C4-2B (cell line): ENCODE measurements at regions not wholly inside any gene's neighbourhood (a gene's known extent, or its start where the extent isn't known, plus 50 kb on each side); places are given as distances from the start of the nearest gene placed in this dataset.

Experiments
- H3K27ac ChIP-seq: fragments of 450-650 bp; 2 replicates; pipeline ENCODE4 v1.5.1; 2017
- ZFX ChIP-seq: fragments of 450-650 bp; IDR thresholded peaks from 2 replicates; pipeline ENCODE4 v1.6.1; 2017
- TF ChIP-seq, protein P1 (sequence below): fragments of 450-650 bp; conservative IDR thresholded peaks from 2 replicates; pipeline ENCODE4 v1.5.1; 2017; ENCODE audit warnings: mild to moderate bottlenecking

DNA sequence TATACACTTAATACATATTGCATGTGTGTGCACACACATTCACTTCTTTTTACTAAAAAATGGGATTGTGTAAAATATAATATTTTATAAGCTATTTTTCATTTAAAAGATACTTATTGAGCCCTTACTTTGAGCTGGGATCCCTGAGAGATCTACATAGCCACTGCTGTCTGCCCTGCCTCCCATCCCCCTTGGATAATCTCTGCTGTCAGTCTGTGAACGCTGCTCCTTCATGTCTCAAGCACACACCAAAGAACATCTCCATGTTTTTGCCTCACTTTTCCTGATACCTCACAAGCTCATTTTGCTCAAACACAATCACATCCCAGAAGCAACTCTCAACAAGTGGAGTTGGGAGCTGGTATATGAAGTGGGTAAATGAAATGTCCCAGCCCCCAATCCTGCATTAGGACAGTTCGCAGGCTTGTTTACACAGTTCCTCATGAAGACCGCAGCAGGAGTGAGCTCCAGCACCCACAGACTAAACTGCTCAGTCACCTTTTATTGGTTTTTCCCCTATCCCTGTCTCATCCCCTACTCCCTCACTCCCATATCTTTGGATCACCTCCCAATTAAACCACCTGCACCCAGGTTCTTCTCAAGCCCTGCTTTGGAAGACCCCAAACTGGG lies 108.3 kb upstream of the FRY start:
- TF ChIP-seq, protein P1, sequence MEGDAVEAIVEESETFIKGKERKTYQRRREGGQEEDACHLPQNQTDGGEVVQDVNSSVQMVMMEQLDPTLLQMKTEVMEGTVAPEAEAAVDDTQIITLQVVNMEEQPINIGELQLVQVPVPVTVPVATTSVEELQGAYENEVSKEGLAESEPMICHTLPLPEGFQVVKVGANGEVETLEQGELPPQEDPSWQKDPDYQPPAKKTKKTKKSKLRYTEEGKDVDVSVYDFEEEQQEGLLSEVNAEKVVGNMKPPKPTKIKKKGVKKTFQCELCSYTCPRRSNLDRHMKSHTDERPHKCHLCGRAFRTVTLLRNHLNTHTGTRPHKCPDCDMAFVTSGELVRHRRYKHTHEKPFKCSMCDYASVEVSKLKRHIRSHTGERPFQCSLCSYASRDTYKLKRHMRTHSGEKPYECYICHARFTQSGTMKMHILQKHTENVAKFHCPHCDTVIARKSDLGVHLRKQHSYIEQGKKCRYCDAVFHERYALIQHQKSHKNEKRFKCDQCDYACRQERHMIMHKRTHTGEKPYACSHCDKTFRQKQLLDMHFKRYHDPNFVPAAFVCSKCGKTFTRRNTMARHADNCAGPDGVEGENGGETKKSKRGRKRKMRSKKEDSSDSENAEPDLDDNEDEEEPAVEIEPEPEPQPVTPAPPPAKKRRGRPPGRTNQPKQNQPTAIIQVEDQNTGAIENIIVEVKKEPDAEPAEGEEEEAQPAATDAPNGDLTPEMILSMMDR: no peak
- TF ChIP-seq ZFX: no peak
- peak overlapping the region; percentile 28; the same call in 1 of the 2 replicates for H3K27ac ChIP-seq

DNA sequence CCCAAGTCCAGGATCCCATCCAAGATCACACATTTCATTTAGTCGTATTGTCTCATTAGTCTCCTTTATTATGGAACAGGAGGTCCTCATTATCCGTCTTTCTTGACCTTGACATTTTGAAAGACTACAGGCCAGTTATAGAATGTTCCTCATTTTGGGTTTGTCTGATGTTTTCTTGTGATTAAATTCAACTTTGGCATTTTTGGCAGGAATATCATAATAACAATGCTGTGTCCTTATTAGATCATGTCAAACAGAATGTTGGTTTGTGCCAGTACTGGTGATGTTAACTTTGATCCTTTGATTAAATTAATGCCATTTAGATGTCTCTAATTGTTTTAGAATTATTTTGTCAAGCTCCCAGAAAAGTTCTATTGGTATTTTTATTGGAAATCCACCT lies 106.5 kb upstream of the FRY start:
- TF ChIP-seq, protein P1: no peak
- TF ChIP-seq ZFX: no peak

DNA sequence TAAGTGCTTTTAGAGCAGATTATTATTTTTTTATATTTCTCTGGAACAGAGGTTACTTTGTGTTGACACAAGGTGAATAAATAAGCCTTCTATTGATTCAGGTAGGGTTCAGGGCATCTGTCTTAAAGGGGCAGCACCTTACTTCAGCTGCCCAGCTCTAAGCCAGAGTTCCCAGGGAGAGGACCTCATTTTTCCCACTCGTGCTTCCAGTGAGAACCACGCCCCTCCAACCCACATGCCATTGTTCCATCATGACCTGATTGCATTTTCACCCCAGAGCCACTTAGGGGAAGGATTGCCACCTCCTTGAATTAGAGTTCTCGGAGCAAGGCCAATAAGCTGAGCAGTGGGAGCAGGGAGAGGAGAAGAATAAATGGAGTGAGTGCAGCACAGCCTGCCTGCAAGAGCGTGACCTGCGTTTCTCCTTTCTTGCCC lies 104.3 kb upstream of the FRY start:
- peak overlapping the region; percentile 97 for H3K27ac ChIP-seq

More for the DNA sequence above, 106.5 kb upstream of the FRY start:
- H3K27ac ChIP-seq: no peak overlapping the region

DNA sequence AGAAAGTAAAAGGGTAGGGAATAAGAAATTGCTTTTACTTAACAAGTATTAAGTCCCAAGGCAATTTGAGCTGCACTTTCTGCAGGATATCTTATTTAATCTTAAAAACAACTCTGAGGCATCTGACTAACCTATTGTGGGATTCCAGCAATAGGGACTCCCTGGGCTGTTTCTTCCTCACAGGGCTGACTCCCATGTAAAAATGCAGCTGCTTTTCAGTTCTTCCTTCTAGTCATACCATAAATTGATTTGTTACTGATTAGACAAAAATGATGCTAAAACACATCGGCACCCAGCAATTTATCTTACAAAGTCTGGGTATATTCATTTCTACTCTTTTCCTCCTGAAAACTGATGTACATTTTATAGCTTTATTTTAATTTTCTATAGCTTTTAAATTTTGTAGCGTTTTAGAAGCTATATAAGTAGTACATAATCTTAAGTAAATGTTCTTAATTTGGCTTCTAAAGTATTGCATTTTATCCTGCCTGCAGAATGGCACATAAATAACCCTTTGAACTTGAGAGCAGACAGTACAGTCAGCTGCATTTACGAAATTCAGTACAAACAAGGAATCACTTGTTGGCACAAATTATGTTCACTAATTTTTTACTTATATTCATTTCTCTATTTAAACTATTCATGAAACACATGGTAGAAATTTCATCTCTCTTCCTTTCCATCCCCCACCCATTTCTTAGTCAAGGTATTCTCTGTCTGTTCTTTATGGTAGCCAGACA lies 102.4 kb upstream of the FRY start:
- H3K27ac ChIP-seq: no peak overlapping the region
- TF ChIP-seq, protein P1: no peak
- TF ChIP-seq ZFX: no peak

More for the DNA sequence above, 104.3 kb upstream of the FRY start:
- TF ChIP-seq ZFX: no peak
- TF ChIP-seq, protein P1: no peak

DNA sequence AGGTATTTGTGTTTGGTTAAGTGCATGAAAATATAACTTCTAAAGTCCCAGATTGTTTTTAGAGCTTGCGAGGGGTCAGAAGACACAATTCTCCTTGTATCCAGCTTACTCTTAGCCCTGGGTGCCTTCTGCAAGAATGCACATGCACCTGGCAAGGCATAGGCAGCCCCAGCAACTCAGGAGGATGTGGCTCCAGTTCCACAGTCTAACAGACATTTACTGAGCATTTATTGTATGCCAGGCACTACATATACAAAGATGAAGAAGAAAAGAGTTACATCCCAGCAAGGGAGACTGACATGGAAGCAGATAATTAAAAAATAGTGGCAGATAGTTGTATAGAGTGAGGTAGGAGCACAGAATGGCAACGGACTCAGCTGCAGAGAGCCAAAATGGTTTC lies 101.1 kb upstream of the FRY start:
- H3K27ac ChIP-seq: peak overlapping the region; percentile 48; the same call in 1 of the 2 replicates
- TF ChIP-seq, protein P1: no peak
- TF ChIP-seq ZFX: no peak

DNA sequence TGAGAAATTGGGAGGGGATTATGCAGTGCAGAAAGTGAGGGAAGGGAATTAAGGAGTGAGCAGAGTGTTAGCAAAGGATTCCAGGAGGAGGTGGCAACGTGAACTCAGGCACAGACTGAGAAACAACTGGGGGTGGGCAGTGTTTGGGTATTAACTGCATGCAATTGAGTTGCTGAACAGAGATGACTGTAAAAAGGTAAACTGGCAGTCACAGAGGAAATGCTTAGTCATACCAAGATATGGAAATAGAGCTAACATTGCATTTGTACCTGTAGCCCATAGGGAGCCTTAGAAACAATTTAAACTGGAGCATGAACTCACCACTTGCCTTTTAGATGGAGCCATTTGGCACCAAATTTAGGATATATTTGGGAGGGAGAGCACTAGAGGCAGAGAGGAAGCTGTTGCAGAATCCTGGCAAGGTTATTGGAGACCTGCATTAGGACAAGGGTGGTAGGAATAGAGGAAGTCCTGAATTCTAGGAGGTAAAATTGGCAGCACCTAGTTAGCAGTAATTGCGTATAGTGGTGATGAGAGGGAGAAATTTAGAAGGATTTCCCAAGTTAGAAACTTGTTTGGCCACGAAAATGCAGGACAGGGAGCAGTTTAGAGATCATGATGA lies 100.6 kb upstream of the FRY start:
- no peak for TF ChIP-seq ZFX
- TF ChIP-seq, protein P1: no peak

DNA sequence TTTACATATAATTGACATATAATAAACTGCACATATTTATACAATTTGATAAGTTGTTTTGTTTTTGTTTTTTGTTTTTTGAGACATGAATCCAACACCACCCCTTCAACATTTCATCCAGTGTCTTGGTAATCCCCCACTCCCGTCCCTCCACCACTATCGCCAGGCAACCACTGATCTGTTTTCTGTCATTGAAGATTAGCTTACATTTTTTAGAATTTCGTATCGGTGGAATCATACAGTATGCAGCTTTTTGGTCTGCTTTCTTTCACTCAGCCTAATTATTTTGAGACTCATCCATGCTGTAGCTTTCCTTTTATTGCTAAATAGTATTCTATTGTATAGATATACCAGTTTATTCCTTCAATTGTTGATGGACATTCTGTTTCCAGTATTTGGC lies 94.1 kb upstream of the FRY start:
- H3K27ac ChIP-seq: no peak overlapping the region
- TF ChIP-seq ZFX: no peak
- TF ChIP-seq, protein P1: no peak

More for the DNA sequence above, 100.6 kb upstream of the FRY start:
- H3K27ac ChIP-seq: peak overlapping the region; percentile 48; the same call in 1 of the 2 replicates
